Cardiac muscle cell (in vitro differentiated cells and primary cell): ENCODE measurements at regions not wholly inside any gene's neighbourhood (a gene's known extent, or its start where the extent isn't known, plus 50 kb on each side); places are given as distances from the start of the nearest gene placed in this dataset.

Experiments
- DNase-seq, 2 donors: peaks; one replicate each; pipeline versions ENCODE4 v3.0.0 to v3.0.0-alpha.2; 2010 to 2017; ENCODE audit warnings: low read depth in 1 of 2, low spot score in 1 of 2
- H3K27ac ChIP-seq: fragments of 200-600 bp; sonication (generic); 2 replicates; pipeline ENCODE4 v1.5.1; 2016
- H3K27me3 ChIP-seq: fragments of 200-600 bp; sonication (generic); 2 replicates; pipeline ENCODE4 v1.6.0; 2016; ENCODE audit warnings: control low read depth
- H3K36me3 ChIP-seq: fragments of 200-600 bp; sonication (generic); 2 replicates; pipeline ENCODE4 v1.5.1; 2016; ENCODE audit warnings: control low read depth
- H3K4me1 ChIP-seq: fragments of 200-600 bp; sonication (generic); 2 replicates; pipeline ENCODE4 v1.8.1; 2017; ENCODE audit warnings: low read depth, mild to moderate bottlenecking, mixed run types
- H3K4me3 ChIP-seq: fragments of 200-600 bp; sonication (generic); 2 replicates; pipeline ENCODE4 v1.5.1; 2016; ENCODE audit warnings: mild to moderate bottlenecking
- H3K9me3 ChIP-seq: fragments of 200-600 bp; sonication (generic); 2 replicates; pipeline ENCODE4 v1.5.1; 2017; ENCODE audit warnings: low read depth, mild to moderate bottlenecking, control low read depth
- TF ChIP-seq, protein P1 (sequence below): IDR thresholded peaks from 2 replicates; pipeline ENCODE4 v1.5.1; 2012; ENCODE audit warnings: low read depth, mild to moderate bottlenecking, low read length

GRCh38 chr13:40456397-40456953 is 210.0 kb downstream of the FOXO1 start:
- Histone ChIP-seq H3K9me3 (no peaks in the 10 kb centered on the region), H3K4me3 (no peak overlapping the region), H3K27me3 (no peaks in the 10 kb centered on the region), H3K27ac (no peak overlapping the region), H3K4me1 (no peaks in the 10 kb centered on the region), H3K36me3 (no peaks in the 10 kb centered on the region)
- TF ChIP-seq, protein P1, sequence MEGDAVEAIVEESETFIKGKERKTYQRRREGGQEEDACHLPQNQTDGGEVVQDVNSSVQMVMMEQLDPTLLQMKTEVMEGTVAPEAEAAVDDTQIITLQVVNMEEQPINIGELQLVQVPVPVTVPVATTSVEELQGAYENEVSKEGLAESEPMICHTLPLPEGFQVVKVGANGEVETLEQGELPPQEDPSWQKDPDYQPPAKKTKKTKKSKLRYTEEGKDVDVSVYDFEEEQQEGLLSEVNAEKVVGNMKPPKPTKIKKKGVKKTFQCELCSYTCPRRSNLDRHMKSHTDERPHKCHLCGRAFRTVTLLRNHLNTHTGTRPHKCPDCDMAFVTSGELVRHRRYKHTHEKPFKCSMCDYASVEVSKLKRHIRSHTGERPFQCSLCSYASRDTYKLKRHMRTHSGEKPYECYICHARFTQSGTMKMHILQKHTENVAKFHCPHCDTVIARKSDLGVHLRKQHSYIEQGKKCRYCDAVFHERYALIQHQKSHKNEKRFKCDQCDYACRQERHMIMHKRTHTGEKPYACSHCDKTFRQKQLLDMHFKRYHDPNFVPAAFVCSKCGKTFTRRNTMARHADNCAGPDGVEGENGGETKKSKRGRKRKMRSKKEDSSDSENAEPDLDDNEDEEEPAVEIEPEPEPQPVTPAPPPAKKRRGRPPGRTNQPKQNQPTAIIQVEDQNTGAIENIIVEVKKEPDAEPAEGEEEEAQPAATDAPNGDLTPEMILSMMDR = no peak
- no peak for DNase-seq

DNA sequence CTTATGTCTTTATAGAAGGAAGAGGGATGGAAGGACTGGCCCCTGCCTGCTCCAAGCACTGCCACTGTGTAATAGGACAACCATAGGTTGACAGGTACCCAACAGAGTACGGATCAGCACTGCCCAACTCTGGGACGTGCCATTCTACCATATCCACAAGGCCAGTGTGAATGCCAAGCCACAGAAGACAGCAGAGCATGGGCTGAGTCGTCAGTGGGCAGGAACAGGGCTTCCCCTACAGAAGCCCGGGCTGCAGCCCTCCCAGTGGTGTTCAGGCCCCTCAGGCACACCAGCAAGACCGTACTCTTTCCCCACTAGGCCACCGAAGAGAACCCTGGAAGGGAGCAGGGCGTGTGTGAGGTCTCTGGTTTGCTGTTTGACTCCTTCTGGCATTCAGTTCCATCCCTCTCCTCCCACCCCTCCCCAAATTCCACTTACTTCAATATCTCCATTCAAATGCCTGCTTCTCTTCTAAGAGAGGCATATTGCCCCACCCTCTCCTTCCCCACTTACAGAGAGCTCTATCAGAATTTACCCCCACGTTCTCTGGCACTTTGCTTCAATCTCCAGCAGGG is 209.4 kb downstream of the FOXO1 start:
- Histone ChIP-seq H3K9me3 (no peaks in the 10 kb centered on the region), H3K4me1 (no peaks in the 10 kb centered on the region), H3K4me3 (no peak overlapping the region), H3K27ac (no peak overlapping the region), H3K36me3 (no peaks in the 10 kb centered on the region), H3K27me3 (no peaks in the 10 kb centered on the region)
- TF ChIP-seq, protein P1 = no peak
- DNase-seq = no peak

GRCh38 chr13:40457929-40458719 is 208.3 kb downstream of the FOXO1 start:
- TF ChIP-seq, protein P1 = no peak
- Histone ChIP-seq H3K4me3 (no peak overlapping the region), H3K9me3 (no peaks in the 10 kb centered on the region), H3K27me3 (no peaks in the 10 kb centered on the region), H3K36me3 (no peaks in the 10 kb centered on the region), H3K27ac (no peak overlapping the region), H3K4me1 (no peaks in the 10 kb centered on the region)
- DNase-seq = no peak

GRCh38 chr13:40458720-40458990 is 207.8 kb downstream of the FOXO1 start:
- no peak overlapping the region for H3K27ac ChIP-seq

GRCh38 chr13:40460116-40460515 is 206.3 kb downstream of the FOXO1 start:
- TF ChIP-seq, protein P1 = no peak

More at GRCh38 chr13:40458720-40458990, 207.8 kb downstream of the FOXO1 start:
- no peaks in the 10 kb centered on the region for H3K9me3 ChIP-seq
- no peaks in the 10 kb centered on the region for H3K36me3 ChIP-seq
- H3K27me3 ChIP-seq = no peaks in the 10 kb centered on the region
- DNase-seq = no peak
- no peak overlapping the region for H3K4me3 ChIP-seq
- H3K4me1 ChIP-seq = no peaks in the 10 kb centered on the region
- TF ChIP-seq, protein P1 = no peak

More at GRCh38 chr13:40460116-40460515, 206.3 kb downstream of the FOXO1 start:
- Histone ChIP-seq H3K27ac (no peak overlapping the region), H3K4me1 (no peaks in the 10 kb centered on the region), H3K4me3 (no peak overlapping the region), H3K27me3 (no peaks in the 10 kb centered on the region), H3K9me3 (no peaks in the 10 kb centered on the region), H3K36me3 (no peaks in the 10 kb centered on the region)
- DNase-seq = no peak
